HG02981 (cell line): ENCODE measurements at regions not wholly inside any gene's neighbourhood (a gene's known extent, or its start where the extent isn't known, plus 50 kb on each side); places are given as distances from the start of the nearest gene placed in this dataset.
"Not testable (repeated sequence)": the region's sequence is repeated elsewhere in the genome, so short reads cannot be mapped to it uniquely, and the experiment has no call there.

ENCODE experiments used
- ATAC-seq: cut with Tn5 transposase; IDR thresholded peaks from one replicate; pipeline ENCODE4 v1.9.1; 2021; ENCODE audit warnings: mild to moderate bottlenecking, moderate library complexity; ENCODE audit not compliant: unreplicated experiment

DNA sequence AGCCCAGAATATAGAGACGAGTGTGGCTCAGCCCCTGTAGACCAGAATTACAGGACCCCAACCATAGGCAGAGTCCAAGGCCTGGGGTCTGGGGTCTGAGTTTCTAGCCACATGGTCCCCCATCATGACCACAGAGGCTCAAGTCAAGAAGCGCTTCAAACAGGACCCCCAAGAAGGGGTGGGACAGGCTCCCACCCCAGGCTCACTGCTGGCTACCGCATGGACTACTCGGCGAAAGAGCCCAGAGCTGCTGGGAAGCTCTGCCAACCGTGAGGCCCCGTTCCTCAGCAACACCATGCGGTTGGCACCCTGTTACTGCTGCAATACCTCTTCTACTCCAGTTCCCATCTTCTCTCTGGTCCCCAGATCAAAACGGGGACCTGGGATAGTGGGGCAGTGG is 254.8 kb downstream of the TEX29 start:
- ATAC-seq = no peak

DNA sequence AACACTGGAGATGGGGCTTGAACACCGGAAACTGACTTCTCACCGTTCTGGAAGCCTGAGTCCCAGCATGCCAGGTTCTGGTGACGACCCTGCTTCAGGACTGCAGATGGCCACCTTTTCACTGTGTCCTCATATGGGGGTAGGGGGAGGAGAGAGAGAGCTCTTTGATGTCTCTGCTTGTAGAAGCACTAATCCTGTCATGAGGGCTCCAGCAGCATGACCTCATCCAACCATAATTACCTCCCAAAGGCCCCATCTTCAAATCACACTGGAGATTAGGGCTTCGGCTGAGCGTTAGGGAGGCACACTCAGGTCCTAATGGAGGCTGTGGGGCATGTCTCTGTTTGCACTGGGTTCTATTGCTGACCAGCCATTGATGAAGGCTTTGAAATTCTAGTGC is 255.3 kb downstream of the TEX29 start:
- no peak for ATAC-seq

DNA sequence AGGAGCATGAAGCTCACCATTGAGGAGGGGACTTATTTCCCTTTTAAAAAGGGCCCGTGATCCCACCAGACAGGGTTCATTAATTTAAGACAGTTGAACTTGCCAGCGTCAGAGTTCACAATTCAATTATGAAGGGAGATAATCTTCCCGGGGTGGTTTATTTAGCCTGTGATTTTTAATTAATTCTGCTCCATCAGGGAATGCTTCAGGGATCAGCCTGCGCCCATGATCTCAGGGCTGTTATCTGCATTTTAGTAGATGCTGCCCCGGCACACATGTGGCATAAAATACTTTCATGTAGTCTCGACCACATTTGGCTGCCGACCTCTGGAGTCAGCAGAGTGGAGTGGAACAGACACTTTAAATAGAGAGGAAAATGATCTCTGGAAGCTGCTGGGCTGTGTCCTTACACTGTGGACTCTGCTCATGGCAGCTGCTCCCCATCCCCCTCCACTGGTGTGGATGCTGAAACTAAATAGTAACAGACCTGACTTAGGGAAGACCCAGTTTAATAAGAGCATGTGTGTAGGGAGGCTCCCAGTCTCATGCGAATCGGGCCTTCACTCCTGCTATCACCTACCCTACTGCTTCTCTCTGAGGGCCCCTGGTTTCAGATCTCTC is 256.9 kb downstream of the TEX29 start:
- no peak for ATAC-seq

DNA sequence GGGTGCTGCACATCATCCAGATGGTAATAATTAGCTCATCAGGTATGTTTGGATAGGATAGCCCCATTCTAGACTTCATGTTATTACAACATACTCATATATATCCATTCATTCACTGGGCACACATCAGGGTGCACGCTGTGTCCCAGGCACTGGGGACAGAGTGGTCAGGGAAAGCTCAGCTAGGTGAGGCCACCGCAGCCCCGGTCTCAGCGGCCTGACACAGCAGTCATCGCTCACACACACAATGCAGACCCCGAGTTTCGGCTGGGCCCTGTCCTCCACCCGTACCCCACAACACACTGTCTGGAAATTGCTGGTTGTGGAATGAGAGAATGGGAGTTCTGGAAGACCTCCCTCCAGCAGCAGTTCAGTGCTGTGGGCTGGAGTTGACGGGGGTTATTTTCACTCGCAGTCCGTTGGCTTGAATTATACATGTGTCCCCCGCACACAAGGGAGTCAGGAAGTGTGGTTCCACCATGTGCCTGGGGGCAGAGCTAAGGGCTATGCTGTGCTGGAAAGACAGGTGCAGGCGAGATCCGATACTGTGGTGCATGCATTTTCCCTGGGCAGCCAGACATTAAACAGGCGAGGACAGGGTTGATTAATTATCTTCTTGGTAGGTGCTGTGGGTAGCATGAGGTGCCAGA is 257.6 kb downstream of the TEX29 start:
- ATAC-seq = no peak

DNA sequence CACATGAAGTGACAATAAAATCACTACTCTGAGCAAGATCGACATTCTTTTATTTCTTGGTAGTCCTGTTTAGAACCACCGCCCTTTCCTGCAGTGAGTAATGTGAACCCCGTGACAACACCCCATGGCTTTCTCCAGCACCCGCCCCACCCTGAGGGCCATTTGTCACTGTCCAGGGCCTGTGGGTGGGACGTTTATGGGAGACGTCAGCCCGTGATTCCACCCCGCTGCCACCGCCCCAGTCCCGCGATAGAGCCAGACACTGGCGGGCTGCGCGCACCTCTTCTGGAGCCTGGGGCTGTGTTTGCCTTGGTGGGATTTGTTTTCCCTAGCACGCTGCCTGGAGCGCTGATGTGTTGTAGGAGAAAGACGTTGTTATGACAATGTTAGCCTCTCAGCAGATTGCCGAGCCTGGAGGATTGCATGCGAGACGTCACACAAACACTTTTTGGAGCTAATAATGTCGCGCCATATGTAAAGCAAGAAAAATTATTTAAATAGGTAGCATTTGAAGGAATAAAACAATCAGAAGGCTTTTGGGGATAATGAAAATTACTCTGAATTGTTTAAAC is 263.7 kb downstream of the TEX29 start:
- no peak for ATAC-seq

DNA sequence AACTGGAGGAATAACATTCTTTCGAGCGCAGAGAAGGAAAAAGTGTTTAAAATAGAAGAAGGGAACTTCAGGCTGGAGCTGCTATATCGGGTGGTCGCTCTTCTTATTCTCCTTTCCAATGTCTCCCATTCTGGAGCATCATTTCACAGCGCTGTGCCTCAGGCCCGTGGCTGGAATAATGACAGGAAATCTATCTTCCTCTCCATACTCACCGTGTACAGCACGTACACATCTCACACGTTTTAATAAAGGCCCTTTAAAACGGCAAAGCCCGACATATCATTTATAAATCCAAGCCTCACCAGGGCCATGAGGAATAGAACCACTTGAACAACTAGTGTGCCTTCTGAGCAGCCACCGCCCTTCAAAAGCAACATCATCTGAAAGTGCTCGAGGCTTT is 264.4 kb downstream of the TEX29 start:
- ATAC-seq = no peak

DNA sequence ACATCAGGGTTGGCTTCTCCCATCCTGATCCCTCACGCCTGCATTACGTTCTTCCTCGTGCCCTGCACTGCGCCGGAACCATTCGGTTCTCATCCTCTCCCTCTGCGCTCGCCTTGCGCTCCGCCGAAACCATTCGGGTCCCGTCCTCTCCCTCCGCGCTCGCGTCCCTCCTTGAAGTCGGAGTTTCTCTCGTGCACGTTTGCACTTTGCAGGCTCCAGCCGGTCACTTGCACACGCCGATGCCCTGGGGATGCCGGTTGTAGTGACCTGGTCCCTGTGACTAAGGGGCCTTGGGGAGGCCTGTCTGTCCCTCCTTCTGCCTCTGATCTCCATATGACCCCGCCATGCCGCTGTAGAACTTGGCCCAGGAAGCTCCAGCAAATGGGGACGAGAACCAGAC is 265.8 kb downstream of the TEX29 start:
- ATAC-seq = no peak

DNA sequence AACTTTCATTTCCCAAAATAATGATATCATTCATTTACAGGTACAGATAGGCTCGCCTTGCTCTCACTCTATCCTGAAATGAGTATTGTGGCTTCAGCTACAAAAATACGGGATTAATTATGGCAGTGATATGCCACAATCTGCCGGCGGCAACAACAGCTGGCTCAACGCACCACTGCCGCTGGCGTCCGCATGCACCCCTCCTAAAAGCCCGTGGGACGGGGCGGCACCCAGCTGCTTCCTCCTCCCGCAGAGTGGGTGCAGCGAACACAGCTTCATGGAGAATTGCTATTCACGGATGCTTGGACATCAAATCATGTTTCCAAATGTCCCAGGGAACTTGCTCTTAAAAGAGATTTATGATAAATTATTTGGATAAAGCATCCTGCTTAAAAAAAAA is 266.8 kb downstream of the TEX29 start:
- no peak for ATAC-seq

DNA sequence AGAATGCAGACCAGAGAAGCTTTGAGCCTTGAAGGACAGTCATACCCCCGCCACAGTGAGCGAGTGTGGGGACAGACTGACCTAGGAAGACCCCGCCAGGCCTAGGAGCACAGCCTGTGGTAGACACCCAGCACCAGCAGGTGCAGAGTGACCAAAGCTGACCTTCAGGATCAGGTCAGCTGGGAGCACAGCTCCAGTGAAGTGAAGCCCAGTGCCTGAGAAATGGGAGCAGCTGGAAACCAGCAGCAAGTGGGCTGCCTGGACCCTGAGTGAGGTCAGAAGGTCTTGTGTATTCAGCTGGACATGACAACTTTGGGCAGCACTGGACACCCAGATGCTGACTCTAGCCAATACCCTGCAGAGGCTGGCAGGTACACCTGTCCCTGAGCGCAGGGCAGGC is 268.9 kb downstream of the TEX29 start:
- no peak for ATAC-seq

DNA sequence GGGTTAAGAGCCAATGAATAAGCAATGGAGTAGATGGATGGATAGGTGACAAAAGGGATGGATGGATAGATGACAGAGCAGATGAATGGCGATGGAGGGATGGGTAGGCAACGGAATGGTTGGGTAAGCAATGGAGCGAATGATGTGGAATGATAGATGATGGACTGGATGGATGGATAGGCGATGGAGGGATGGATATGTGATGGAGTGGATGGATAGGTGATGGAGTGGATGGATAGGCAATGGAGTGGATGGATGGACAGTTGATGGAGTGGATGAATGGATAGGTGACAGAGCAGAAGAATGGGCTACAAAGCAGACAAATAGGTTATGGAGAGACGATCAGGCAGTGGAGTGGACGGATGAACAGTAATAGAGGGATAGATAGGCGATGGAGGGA is 269.6 kb downstream of the TEX29 start:
- ATAC-seq = no peak

DNA sequence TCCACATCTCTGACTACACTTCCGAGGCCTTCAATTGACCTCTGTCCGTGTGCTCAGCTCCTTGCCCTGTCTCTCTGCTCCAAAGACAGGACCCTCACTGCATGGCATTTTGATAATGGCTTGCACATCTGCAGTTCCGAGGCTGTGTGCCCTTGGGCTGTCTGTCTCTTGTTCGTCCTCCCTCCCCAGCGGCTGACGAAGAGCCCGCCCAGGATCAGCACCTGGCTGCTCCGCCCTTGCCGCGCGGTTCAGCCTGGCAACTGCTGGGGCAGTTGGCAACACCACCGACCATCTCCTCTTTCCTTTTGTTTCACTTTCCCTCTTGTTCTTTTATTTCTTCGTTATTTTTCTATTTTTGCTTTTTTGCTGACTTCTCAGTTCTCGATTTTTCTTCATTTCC is 270.4 kb downstream of the TEX29 start:
- no peak for ATAC-seq

DNA sequence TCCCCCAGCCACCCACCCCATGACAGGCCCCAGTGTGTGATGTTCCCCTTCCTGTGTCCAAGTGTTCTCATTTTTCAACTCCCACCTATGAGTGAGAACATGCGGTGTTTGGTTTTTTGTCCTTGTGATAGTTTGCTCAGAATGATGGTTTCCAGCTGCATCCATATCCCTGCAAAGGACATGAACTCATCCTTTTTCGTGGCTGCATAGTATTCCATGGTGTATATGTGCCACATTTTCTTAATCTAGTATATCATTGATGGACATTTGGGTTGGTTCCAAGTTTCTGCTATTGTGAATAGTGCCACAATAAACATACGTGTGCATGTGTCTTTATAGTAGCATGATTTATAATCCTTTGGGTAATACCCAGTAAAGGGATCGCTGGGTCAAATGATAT is 273.0 kb downstream of the TEX29 start:
- not testable (repeated sequence) for ATAC-seq

DNA sequence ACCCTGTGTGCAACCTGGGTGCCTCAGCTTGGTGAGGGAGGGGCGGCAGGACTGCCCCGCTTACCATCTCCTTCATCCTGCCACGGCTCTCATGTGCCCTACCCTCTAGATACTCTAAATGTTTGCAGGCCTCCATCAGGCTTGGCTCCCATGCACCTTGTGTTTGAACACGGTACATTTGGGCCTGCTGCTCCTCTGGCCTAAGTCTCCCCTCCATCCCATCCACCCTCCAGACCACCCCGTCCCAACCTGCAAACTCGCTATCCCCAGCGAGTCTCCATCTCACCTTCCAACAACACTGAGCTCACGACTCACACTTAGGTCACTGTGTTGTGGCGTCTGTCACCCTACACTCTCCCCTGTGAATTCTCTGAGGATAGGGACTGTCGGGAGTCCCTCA is 274.2 kb downstream of the TEX29 start:
- no peak for ATAC-seq

DNA sequence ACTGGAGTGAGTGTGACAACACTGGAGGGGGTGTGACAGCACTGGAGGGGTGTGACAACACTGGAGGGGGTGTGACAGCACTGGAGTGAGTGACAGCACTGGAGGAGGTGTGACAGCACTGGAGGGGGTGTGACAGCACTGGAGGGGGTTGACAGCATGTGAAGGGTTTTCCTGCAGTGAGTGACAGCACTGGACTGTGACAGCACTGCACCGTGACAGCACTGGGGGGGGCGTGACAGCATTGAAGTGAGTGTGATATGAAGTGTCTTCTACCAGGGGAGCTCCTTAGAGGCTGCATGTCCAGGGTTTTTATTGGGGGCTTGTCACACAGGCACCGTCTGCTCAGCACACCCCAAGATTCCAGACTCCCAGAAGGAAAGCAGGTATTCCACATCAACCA is 274.8 kb downstream of the TEX29 start:
- no peak for ATAC-seq

DNA sequence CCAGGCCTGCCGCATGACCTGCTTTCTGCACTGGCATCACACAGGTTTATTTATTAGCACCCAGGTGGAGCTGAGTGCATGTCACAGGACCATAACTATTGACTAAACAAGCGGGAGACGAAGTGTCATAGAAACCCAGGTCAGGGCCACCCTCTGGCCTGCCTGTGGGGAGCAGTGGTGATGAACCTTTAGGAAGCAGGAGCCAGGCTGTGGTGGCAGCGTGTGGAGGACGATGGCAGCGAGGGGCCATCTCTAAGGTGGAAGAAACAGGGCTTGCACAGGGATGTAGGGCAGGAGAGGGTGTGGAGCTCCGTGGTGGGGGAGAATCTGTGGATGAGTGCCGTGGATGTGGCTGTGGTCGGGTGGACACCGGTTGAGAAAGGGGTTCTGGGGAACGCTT is 275.3 kb downstream of the TEX29 start:
- ATAC-seq = no peak

DNA sequence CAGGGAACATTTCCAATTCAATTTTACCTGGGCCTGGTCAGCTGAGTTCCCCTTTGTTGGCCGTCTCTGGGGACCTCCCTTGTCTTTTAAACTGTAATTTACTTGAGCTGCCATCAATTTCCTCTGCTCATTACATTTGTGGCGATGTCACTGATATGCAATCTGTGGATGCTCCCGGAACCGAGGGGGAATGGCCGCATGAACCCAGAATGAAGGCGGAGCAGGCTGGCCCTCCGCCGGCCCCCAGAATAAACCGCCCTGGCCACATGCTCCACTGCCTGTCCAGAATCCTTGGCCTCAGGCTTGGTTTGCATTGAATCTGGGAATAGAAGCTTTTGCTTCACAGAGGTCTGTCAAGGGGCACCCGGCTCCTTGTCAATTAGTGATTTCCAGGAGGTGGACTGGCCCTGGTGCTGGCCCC is 276.8 kb downstream of the TEX29 start:
- ATAC-seq = no peak

DNA sequence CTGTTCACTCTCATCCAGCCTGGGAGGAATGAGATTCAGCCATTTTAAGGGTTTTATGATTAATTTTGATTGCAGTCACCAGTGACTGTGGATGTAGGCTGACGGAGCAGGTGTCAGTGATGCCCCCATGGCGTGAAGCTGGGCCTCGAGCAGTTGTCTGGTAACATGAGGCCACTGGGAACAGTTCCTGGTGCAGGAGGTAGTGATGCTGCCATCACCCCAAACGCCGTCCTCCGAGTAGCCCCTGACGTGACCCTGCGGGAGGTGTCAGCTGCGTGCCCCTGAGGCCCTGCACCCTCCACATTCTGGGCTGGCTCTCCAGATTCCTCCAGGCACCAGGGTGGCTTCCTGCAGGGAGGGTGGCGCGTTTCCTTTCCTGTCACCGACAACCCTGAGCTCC is 277.2 kb downstream of the TEX29 start:
- no peak for ATAC-seq

DNA sequence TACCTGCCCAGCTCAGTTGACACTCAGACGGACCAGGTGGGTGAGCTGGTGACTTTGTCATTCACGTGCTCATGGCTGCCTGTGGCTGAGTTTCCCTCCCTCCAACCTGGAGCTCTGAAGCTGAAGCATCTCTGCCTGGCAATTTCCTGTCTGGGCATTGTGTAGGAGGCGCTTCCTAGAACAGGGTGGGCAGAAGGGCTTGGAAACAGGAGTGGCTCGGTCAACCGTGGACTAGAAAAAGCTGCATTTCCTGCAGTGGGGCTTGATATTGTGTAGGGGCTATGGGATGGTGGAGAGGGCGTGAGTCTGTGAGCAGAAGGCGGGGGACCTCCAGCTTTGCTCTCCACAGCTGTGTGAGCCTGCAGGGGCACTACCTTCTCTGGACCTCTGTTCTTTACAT is 278.3 kb downstream of the TEX29 start:
- ATAC-seq = no peak

DNA sequence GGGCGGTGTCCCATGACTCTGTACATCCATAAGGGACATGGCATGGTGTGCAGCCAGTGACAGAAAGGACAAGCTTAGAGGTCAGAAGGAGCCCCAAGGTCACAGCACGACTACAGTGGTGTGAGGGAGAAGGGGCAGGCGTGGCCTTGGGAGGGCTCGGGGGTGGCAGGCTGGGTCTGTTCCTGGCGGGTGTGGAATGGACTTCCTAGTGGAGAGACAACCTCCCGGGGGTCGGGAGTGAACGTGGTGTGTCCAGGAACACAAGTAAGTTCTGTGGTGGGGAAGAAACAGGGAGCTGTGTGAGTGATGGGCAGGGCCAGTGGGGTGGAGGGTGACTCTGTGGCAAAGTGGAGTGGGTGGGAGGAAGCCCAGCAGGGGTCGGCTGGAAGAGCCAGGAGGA is 279.3 kb downstream of the TEX29 start:
- ATAC-seq = no peak

DNA sequence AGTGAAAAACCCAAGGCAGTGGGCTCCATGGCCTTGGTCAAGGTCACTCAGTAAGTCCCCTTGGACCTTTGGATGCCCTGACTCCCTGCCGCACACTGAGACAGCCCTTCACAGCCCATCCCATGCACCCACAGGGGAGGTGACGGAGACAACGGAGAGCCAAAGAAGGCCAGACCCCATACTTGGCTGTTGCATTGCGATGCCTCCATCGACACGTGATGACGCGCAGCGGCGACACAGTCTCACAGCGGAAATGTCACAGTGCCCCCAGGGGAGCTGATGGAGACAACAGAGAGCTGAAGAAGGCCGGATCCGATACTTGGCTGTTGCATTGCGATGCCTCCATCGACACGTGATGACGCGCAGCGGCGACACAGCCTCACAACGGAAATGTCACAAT is 282.4 kb downstream of the TEX29 start:
- no peak for ATAC-seq

DNA sequence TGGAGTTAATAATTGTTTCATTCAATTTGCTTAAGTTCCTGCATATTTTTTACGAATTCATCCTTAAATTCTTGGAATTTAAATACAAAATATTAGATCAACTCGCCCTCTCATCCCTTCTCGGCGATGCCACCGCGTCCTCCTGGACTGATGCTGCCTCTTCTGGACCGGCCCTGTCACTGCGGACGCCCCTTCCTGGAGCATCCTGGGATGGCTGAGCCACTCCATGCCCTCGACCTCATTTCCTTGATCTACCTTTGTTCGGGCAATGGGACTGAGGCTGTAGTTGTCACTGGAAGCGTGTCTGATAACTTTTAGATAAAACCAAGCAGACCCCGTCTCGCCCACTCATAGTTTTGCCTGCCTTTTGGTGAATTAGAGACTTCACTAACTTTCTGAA is 283.7 kb downstream of the TEX29 start:
- no peak for ATAC-seq

DNA sequence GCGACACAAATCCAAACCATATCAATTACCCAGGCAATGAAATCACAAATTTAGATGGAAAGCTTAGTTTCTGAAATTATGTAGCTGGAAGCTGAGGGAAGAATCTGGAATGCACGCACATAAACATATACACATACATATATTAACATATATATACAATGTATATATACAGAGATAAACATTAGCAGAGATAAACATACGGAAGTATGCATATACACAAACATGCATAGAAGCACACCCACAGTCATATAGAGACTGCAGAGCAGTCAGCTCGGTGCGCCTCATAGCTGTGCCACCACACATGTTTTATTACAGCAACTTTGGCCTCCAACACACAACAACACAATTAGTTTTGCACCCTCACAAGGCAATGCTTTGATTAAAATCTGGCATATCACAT is 288.1 kb downstream of the TEX29 start:
- ATAC-seq = no peak

DNA sequence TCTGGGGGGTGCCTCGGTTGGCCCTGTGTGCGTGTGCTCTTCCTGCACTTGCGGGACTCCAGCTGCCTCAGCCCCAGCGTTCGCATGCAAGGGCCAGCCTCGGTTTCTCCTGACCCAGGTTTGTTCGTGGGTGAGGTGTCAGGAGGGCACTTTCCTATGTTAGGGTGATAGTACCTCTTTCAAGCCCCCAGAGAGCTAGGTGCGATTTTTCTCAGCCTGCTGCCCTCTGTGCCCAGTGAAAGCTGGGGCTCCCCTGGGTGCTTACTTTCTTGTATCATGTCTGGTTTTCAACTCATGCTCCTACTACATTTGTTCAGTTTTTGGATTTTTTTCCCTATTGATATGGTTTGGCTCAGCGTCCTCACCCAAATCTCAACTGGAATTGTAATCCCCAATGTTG is 289.2 kb downstream of the TEX29 start:
- ATAC-seq = no peak
